Vagina (tissue), 2 donors: ENCODE measurements at regions not wholly inside any gene's neighbourhood (a gene's known extent, or its start where the extent isn't known, plus 50 kb on each side); places are given as distances from the start of the nearest gene placed in this dataset.

Source experiments
- CTCF ChIP-seq, 3 experiments: fragments of 450-650 bp in 2 of 3; fragments of 200-600 bp in 1 of 3; sonication (generic) in 1 of 3; IDR thresholded peaks; one replicate each; pipeline ENCODE4 v1.5.1; 2017 to 2019; ENCODE audit warnings: antibody characterized with exemption in 3 of 3, mild to moderate bottlenecking in 2 of 3, moderate library complexity in 2 of 3
- POLR2AphosphoS5 ChIP-seq, 2 donors: sonication (generic); formaldehyde crosslinking; IDR thresholded peaks; one replicate each; pipeline ENCODE4 v1.9.0; 2017; ENCODE audit warnings: antibody characterized with exemption in 2 of 2, mild to moderate bottlenecking in 2 of 2, low read depth in 1 of 2; ENCODE audit not compliant: insufficient read depth in 1 of 2

DNA sequence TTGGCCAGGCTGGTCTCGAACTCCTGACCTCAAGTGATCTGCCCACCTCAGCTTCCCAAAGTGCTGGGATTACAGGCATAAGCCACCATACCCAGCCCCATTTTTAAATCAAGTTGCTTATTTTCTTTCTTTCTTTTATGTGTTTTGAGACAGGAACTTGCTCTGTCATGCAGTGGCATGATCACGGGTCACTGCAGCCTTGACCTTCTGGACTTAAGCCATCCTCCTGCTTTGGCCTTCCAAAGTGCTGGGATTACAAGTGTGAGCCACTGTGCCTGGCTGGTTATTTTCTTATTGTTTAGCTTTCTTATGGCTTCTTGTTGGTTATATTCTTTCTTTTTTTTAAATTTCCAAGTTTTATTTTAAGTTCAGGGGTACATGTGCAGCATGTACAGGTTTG lies 79.7 kb upstream of the C5orf63 start:
- TF ChIP-seq CTCF (IDR thresholded peaks at IDR 0.05) = no peak
- TF ChIP-seq POLR2AphosphoS5 (IDR thresholded peaks at IDR 0.05; ENCODE audit: insufficient read depth in 1 of 2, low read depth in 1 of 2) = no peak
